NOMO-1 (cell line): ENCODE measurements at regions not wholly inside any gene's neighbourhood (a gene's known extent, or its start where the extent isn't known, plus 50 kb on each side); places are given as distances from the start of the nearest gene placed in this dataset.
"Not testable (repeated sequence)": the region's sequence is repeated elsewhere in the genome, so short reads cannot be mapped to it uniquely, and the experiment has no call there.

Experiments used
- DNase-seq, 2 experiments: peaks; one replicate each; lab custom pipeline; 2025; ENCODE audit not compliant: unreplicated experiment in 2 of 2; lab: John Stamatoyannopoulos, UW

GRCh38 chr17:5893741-5894140 lies 176.4 kb upstream of the WSCD1 start:
- DNase-seq: no peak

- no peak for DNase-seq
Observed at GRCh38 chr17:5895276-5895675, 174.9 kb upstream of the WSCD1 start.

- no peak for DNase-seq
Observed at GRCh38 chr17:5896215-5896614, 174.0 kb upstream of the WSCD1 start.

DNA sequence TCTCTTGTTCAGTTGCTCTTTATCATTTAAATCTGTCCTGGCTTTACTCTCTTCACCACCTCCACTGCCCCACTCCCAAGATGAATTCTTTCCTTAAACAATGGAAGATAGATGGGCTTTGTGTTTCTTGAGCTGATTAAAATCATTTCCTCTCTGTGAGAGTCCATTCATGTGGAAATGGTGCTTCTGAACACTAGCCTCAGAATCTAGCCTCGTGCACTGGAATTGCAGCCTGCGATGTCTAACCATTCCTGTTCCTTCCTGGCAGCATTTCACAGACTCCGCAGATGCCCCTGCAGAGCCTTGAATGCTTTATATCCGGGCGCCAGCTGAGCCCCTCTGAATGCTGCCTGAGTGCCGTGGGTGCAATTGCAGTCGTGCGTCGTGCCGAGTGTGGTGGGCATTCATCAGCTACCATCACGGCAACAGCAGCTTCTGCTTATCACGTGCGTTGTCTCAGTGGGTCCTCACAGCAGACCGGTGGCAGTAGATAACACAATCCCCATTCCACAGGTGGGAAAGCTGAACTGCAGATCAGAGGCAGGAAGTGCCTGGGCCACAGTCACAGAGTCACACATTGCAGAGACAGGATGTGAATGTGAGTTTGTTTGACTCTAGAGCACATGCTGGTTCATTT lies 172.8 kb upstream of the WSCD1 start:
- no peak for DNase-seq

- DNase-seq: not testable (repeated sequence)
Observed at GRCh38 chr17:5897981-5898380, 172.2 kb upstream of the WSCD1 start.

GRCh38 chr17:5898406-5898805 lies 171.8 kb upstream of the WSCD1 start:
- DNase-seq: no peak

- DNase-seq: no peak
Observed at GRCh38 chr17:5899496-5900195, 170.5 kb upstream of the WSCD1 start.

DNA sequence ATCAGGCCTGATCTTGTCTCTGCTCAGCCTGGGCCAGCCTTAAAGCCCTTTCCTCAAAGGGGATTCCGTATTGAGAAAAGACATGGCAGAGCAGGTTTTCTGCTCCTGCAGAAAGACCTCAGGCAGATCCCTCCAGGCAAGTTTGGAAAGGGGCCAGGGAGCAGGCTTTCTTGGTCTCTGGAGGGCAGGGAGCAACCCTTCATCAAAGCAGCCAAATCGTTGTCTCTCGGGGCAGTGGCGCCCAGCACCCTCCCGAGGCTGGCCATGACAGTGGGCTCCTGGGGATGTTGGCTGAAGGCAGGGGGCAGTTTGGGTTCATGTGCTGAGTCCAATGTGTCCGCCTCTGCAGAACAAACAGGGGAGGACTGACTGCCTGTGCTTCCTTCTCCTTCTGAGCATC lies 168.4 kb upstream of the WSCD1 start:
- no peak for DNase-seq

DNA sequence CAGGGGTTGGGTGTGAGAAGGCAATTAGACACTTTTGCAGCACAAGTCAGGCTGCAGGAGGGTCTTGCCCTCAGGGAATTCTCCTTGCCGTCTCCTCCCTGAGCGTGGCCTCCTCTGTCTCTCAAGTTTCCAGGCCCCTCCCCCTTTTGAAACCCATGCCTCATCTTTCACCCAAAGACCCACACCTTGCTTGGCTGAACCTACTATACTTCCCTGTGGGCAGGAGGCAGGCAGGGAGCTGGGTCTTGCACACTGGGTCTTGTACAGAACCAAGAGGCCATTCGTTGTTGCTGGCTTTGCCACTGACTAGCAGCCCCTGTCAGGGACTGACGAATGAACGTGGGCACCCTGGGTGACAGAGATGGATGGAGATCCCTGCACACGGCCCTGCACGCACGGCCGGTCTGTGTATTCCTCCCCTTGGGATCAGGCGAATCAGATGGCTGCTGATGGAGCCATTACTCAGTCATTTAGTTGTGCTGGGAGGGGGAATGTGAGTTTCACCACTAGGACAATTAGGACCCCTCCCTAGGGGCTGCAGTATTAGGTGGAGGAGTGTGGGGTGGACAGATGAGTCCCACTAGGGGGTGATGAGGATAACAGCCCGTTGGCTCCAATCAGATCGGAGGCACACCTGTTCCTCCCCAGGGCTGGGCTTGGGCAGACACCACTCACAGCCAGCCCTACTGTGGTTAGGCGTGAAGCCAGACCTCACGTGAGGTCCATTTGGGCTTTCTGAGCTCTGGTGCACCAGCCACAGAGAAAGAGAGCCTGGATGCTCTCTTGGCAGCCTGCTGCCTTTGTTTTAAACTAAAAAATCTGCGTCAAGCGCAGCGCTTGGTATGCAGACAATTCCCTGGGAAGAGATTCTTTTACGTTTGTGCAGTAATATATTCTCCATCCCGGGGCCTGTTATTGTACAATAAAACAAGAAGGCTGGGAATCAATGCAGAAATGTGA lies 167.7 kb upstream of the WSCD1 start:
- DNase-seq: no peak

- no peak for DNase-seq
Observed at GRCh38 chr17:5911919-5912318, 158.3 kb upstream of the WSCD1 start.

DNA sequence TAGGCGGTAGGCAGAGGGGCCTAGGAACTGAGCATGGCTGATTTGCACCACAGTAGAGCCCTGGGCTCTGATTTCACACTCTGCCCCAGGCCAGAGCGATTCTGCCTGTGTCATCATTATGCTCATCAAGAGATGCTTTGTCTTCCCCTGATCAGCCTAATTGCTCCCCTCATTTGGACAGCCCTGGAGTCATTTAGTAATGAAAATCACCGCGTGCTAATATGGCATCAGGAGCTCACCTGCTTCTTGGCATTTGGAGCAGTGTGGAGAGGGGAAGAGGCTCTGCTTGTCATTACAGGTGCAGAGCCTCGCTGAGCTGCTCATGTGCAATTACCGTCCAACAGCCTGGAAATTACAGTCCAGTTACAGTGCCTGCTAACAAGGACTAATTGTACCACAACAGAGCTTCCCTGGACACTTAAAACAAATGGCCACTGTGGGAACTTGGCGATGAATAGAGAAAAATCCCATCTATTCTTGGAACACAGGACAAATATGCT lies 157.1 kb upstream of the WSCD1 start:
- no peak for DNase-seq

DNA sequence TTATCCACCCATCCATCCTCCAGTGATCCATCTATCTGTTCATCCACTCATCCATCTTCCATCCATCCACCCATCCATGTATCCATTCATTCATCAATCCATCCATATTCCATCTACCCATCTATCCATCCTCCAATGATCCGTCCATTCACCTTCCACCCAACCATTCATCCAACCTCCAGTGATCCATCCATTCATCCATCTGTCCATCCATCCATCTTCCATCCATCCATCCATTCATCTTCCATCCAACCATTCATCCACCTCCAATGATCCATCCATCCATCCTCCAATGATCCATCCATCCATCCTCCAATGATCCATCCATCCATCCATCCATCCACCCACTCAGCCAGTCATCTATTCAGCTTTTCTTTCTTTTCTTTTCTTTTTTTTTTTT lies 156.5 kb upstream of the WSCD1 start:
- no peak for DNase-seq

- DNase-seq: no peak
Observed at GRCh38 chr17:5915337-5915736, 154.8 kb upstream of the WSCD1 start.

GRCh38 chr17:5919089-5919488 lies 151.1 kb upstream of the WSCD1 start:
- DNase-seq: no peak

GRCh38 chr17:5921512-5922282 lies 148.5 kb upstream of the WSCD1 start:
- DNase-seq: no peak

DNA sequence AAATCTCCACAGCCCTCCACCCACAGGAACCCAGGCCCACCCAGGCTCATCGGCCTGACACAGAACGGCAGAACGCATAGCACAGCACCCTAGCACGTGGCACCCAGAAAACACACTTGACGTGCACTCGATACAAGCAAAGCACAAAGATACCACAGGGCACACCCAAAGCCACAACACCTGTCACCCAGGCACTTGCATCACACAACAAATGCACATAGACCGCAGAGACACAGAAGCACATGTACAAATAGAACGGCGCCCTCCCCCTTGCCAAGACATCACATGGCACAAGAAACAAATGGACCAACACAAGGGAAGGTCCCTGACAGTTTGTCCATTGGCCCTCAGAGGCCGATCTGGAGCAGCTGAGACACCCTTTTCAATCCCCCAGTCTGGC lies 147.7 kb upstream of the WSCD1 start:
- DNase-seq: no peak

- no peak for DNase-seq
Observed at GRCh38 chr17:5929721-5930120, 140.5 kb upstream of the WSCD1 start.

- not testable (repeated sequence) for DNase-seq
Observed at GRCh38 chr17:5930555-5930954, 139.6 kb upstream of the WSCD1 start.

DNA sequence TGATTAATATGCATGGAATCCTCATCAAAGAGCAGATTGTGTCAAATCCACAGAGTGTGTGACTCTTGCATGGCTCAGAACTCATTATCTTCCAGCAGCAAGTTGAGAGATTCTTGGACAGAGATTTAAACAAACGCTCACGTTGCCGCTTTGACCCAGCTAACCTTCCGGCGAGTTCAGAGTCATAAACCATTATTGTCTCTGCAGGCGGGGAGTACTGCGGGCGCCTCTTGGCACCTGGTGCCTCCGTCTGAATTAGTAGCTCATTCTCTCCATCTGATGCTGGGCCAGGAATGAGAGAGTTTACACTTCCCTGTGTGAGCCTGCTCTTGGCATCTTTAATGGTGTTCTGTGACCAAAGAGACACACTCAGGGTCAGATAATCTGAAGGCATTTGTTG lies 138.6 kb upstream of the WSCD1 start:
- no peak for DNase-seq

- no peak for DNase-seq
Observed at GRCh38 chr17:5933430-5933829, 136.7 kb upstream of the WSCD1 start.

- DNase-seq: no peak
Observed at GRCh38 chr17:5941258-5941657, 128.9 kb upstream of the WSCD1 start.
